Left lung (tissue), 4 donors: ENCODE measurements at regions not wholly inside any gene's neighbourhood (a gene's known extent, or its start where the extent isn't known, plus 50 kb on each side); places are given as distances from the start of the nearest gene placed in this dataset.

Experiments
- ATAC-seq: fragments of 200-7000 bp; cut with Tn5 transposase; one replicate; pipeline ENCODE4 v1.9.1; 2020; ENCODE audit warnings: moderate library complexity
- DNase-seq, 4 donors: peaks; one replicate each; pipeline ENCODE4 v3.0.0-alpha.2; 2013 to 2020
- H3K27ac ChIP-seq, 2 donors: fragments of 200-600 bp; sonication (generic) in 1 of 2; one replicate each; pipeline versions ENCODE4 v1.5.0 to v1.8.0; 2020 to 2021
- H3K27me3 ChIP-seq, 2 donors: fragments of 200-600 bp; sonication (generic) in 1 of 2; one replicate each; pipeline versions ENCODE4 v1.5.0 to v1.8.0; 2020 to 2021
- H3K36me3 ChIP-seq, 2 donors: fragments of 200-600 bp; sonication (generic) in 1 of 2; one replicate each; pipeline versions ENCODE4 v1.5.0 to v1.8.0; 2020 to 2021
- H3K4me1 ChIP-seq, 2 donors: fragments of 200-600 bp; one replicate each; pipeline ENCODE4 v1.8.0; 2021
- H3K4me3 ChIP-seq, 2 donors: fragments of 200-600 bp; sonication (generic) in 1 of 2; one replicate each; pipeline versions ENCODE4 v1.5.0 to v1.8.0; 2020 to 2021; ENCODE audit warnings: mild to moderate bottlenecking in 1 of 2
- H3K9me3 ChIP-seq, 2 donors: fragments of 200-600 bp; sonication (generic) in 1 of 2; one replicate each; pipeline versions ENCODE4 v1.5.0 to v1.8.0; 2020 to 2021
- intact Hi-C, 2 donors: fragments of 100-400 bp; cut with DNase I; formaldehyde crosslinking; loops; one replicate each; pipeline versions ENCODE4 v1.11.2 to v1.14.2; 2022
- TF ChIP-seq, protein P1 (sequence below), 2 donors: fragments of 200-600 bp; sonication (generic) in 1 of 2; IDR thresholded peaks; one replicate each; pipeline versions ENCODE4 v1.5.0 to v1.8.0; 2021; ENCODE audit warnings: antibody characterized with exemption in 2 of 2
- donor health status: DM: no; HTN: yes; CAD: no.
- donor health status: DM: no; HTN: no; CAD: no.

DNA sequence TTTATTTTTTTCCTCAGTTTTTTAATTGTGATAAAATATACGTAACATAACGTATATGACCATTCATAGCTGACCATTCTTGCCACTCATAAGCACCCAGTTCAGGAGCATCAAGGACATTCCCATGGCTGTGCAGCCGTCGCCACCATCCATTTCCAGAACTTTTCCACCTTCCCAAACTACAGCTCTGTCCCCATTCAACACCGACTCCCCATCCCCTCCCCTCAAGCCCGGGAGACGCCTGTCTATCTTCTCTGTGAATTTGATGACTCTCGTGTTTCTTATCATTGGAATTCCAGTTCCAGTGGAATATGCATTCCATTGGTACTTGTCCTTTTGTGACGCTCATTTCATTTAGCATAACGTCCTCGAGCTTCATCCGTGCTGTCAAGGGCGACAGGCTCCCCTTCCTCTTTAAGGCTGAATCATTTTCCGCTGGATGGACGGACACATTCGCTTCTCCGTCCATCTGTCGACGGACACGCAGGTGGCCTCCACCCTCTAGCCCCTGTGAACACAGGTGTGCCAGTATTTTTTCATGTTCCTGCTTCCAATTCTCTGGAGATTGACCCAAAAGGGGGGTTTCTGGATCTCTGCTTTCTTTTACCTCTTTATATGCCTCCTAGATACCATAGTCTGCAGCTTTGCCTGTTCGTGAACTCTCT, 88.1 kb downstream of the YTHDF1 start:
- Histone ChIP-seq H3K36me3 (no peaks in the 10 kb centered on the region), H3K27ac (no peak overlapping the region), H3K4me1 (no peaks in the 10 kb centered on the region), H3K27me3 (peaks cover 0 to 92% of the 10 kb centered on the region in 2 donors), H3K9me3 (no peaks in the 10 kb centered on the region), H3K4me3 (no peak overlapping the region)
- TF ChIP-seq, protein P1, sequence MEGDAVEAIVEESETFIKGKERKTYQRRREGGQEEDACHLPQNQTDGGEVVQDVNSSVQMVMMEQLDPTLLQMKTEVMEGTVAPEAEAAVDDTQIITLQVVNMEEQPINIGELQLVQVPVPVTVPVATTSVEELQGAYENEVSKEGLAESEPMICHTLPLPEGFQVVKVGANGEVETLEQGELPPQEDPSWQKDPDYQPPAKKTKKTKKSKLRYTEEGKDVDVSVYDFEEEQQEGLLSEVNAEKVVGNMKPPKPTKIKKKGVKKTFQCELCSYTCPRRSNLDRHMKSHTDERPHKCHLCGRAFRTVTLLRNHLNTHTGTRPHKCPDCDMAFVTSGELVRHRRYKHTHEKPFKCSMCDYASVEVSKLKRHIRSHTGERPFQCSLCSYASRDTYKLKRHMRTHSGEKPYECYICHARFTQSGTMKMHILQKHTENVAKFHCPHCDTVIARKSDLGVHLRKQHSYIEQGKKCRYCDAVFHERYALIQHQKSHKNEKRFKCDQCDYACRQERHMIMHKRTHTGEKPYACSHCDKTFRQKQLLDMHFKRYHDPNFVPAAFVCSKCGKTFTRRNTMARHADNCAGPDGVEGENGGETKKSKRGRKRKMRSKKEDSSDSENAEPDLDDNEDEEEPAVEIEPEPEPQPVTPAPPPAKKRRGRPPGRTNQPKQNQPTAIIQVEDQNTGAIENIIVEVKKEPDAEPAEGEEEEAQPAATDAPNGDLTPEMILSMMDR (IDR thresholded peaks at IDR 0.05), result no peak
- ATAC-seq (no peak), DNase-seq (no peak)
- intact Hi-C loops, result no loop called here

DNA sequence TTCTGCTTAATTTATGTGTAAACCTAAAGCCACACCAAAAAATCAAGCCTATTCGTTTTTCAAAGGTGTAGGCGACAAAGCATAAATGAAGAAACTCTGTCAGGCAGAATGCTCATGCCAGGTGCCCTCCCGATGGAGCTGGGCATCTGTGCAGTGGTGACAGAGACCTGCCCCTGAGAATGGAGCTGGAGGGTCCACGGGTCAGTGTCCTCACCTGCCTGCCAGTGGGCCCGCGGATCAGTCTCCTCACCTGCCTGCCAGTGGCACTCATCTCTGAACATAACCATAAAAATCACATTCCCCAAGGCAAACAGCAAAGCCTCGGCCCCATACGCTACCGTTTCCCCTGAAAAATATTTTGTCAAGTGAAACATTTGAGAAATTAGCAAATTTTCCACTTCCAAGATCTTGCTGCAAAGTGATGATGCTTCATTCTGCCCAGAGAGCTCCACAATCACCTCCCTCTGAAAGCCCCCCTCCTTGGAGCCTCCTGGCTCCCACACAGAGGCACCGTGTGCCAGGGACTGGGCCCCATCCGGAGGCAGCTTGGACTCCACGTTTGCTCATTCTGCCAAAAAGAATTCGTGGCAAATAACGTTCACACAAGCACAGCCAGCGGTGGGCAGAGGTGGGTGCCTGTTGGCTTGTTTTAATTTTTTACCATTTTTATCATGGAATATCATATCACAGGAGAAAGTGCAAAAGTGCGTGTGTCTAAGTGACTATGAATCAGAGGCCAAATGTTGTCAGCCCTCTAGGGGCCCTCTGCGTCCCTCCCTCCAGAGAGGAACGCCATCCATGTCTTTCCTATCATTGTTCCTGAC, 88.8 kb downstream of the YTHDF1 start:
- peaks cover 0 to 84% of the 10 kb centered on the region in 2 donors for H3K27me3 ChIP-seq
- ATAC-seq (no peak), DNase-seq (peak in 1 of 4 donors; percentile 27)
- intact Hi-C loops, result no loop called here
- no peaks in the 10 kb centered on the region for H3K36me3 ChIP-seq
- no peaks in the 10 kb centered on the region for H3K9me3 ChIP-seq
- H3K4me1 ChIP-seq, result no peaks in the 10 kb centered on the region
- no peak overlapping the region for H3K4me3 ChIP-seq
- TF ChIP-seq, protein P1 (IDR thresholded peaks at IDR 0.05), result no peak
- no peak overlapping the region for H3K27ac ChIP-seq

DNA sequence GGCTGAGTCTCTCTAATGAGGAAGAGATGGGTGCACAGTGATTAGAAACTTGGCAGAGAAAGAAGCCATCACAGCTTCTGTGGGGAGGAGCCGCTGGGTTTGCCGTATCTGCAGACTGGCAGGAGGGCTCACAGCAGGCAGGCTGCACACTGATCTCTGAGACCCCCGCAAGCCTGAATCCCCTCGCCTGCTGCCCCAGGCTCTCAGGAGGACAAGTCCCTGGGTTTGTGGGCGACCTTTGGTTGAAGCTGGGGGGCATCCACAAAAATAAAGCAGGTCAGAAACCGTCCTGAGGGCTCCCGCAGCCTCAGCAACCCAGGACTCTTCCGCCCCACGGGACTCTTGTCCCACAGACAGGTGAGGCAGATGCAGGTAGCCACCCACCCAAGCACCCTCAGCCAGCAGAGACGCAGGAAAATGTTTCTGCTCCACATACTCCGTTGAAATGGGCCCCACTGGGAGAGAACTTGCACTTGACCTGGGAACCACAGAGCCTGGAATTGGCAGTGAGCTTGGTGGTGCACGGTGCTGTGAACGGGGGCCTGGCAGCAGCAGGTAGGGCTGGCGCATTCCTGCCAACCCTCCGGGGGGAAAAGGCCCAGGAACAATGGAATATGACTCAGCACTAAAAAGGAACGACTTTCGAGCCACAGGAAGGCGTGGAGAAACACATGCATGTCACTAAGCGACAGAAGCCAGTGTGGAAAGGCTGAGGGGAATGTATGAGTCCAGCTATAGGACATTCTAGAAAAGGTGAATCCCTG, 89.9 kb downstream of the YTHDF1 start:
- DNase-seq (peak in 1 of 4 donors; percentile 18), ATAC-seq (no peak)
- H3K27me3 ChIP-seq, result peaks cover 0 to 79% of the 10 kb centered on the region in 2 donors
- H3K4me1 ChIP-seq, result no peaks in the 10 kb centered on the region
- H3K36me3 ChIP-seq, result no peaks in the 10 kb centered on the region
- no peak overlapping the region for H3K27ac ChIP-seq
- intact Hi-C loops, result no loop called here
- TF ChIP-seq, protein P1 (IDR thresholded peaks at IDR 0.05), result no peak
- H3K9me3 ChIP-seq, result no peaks in the 10 kb centered on the region
- no peak overlapping the region for H3K4me3 ChIP-seq

DNA sequence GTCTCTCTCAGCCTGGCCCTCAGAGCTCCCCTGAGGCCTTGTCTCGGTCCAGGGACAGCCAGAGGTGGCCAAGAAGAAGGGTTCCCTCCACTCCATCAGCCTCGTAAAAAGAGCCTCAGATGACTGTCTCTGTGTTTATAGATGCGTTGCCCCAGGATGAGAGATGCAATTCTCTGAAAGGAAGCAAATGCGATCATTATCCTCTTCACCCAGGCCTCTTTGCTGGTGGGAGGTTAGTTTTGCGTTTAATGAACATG, 90.4 kb downstream of the YTHDF1 start:
- H3K4me1 ChIP-seq, result no peaks in the 10 kb centered on the region
- H3K27ac ChIP-seq, result no peak overlapping the region
- intact Hi-C loops, result no loop called here
- no peak overlapping the region for H3K4me3 ChIP-seq
- H3K9me3 ChIP-seq, result no peaks in the 10 kb centered on the region
- ATAC-seq (no peak), DNase-seq (no peak)
- H3K36me3 ChIP-seq, result no peaks in the 10 kb centered on the region
- TF ChIP-seq, protein P1 (IDR thresholded peaks at IDR 0.05), result no peak
- H3K27me3 ChIP-seq, result peaks cover 0 to 79% of the 10 kb centered on the region in 2 donors
